Ramos (cell line): ENCODE measurements at regions not wholly inside any gene's neighbourhood (a gene's known extent, or its start where the extent isn't known, plus 50 kb on each side); places are given as distances from the start of the nearest gene placed in this dataset.
"Not testable (repeated sequence)": the region's sequence is repeated elsewhere in the genome, so short reads cannot be mapped to it uniquely, and the experiment has no call there.

Source experiments
- in situ Hi-C: fragments of 300-500 bp; cut with MboI; formaldehyde crosslinking; loops from one replicate; pipeline ENCODE4 v1.14.3; 2022; ENCODE audit warnings: low sequenced_read_pairs; ENCODE audit not compliant: unreplicated experiment

GRCh38 chr1:55792870-55793269, 577.7 kb upstream of the USP24 start:
- in situ Hi-C loops: no loop called here

- in situ Hi-C loops: no loop called here
These were observed 574.3 kb upstream of the USP24 start for GRCh38 chr1:55789466-55789865.

GRCh38 chr1:55786396-55786795, 571.2 kb upstream of the USP24 start:
- in situ Hi-C loops: no loop called here

GRCh38 chr1:55784941-55785450, 569.8 kb upstream of the USP24 start:
- in situ Hi-C loops: not testable (repeated sequence)

- in situ Hi-C loops: no loop called here
These were observed 566.8 kb upstream of the USP24 start for GRCh38 chr1:55781944-55782482.

- in situ Hi-C loops: no loop called here
These were observed 565.8 kb upstream of the USP24 start for GRCh38 chr1:55781003-55781402.

GRCh38 chr1:55777545-55777944, 562.4 kb upstream of the USP24 start:
- in situ Hi-C loops: no loop called here

- in situ Hi-C loops: no loop called here
These were observed 559.8 kb upstream of the USP24 start for GRCh38 chr1:55775007-55775406.

- in situ Hi-C loops: no loop called here
These were observed 559.3 kb upstream of the USP24 start for GRCh38 chr1:55774446-55774845.

- in situ Hi-C loops: no loop called here
These were observed 558.2 kb upstream of the USP24 start for GRCh38 chr1:55773211-55773940.

- in situ Hi-C loops: no loop called here
These were observed 553.3 kb upstream of the USP24 start for GRCh38 chr1:55768327-55768952.

GRCh38 chr1:55767171-55767570, 552.0 kb upstream of the USP24 start:
- in situ Hi-C loops: no loop called here

GRCh38 chr1:55765505-55765904, 550.3 kb upstream of the USP24 start:
- in situ Hi-C loops: not testable (repeated sequence)

- in situ Hi-C loops: no loop called here
These were observed 536.6 kb upstream of the USP24 start for GRCh38 chr1:55751776-55752175.

- in situ Hi-C loops: no loop called here
These were observed 535.4 kb upstream of the USP24 start for GRCh38 chr1:55750628-55750995.

GRCh38 chr1:55749975-55750627, 534.9 kb upstream of the USP24 start:
- in situ Hi-C loops: no loop called here

GRCh38 chr1:55747408-55747841, 532.3 kb upstream of the USP24 start:
- in situ Hi-C loops: no loop called here

- in situ Hi-C loops: no loop called here
These were observed 531.5 kb upstream of the USP24 start for GRCh38 chr1:55746710-55747109.

GRCh38 chr1:55741516-55741915, 526.4 kb upstream of the USP24 start:
- in situ Hi-C loops: no loop called here

GRCh38 chr1:55735106-55735505, 519.9 kb upstream of the USP24 start:
- in situ Hi-C loops: no loop called here

GRCh38 chr1:55726994-55727393, 511.8 kb upstream of the USP24 start:
- in situ Hi-C loops: no loop called here
